ENCODE measurements at regions not wholly inside any gene's neighbourhood (a gene's known extent, or its start where the extent isn't known, plus 50 kb on each side); places are given as distances from the start of the nearest gene placed in this dataset.

- DNase-seq = no peak
Measured at GRCh38 chr11:27193434-27194225, 153.0 kb downstream of the BBOX1 start.

GRCh38 chr11:27192184-27192583, 151.6 kb downstream of the BBOX1 start:
- no peak for DNase-seq

- no peak for DNase-seq
Measured at GRCh38 chr11:27191639-27192038, 151.0 kb downstream of the BBOX1 start.

GRCh38 chr11:27188696-27189095, 148.1 kb downstream of the BBOX1 start:
- DNase-seq = no peak

GRCh38 chr11:27187848-27188621, 147.4 kb downstream of the BBOX1 start:
- no peak for DNase-seq

- DNase-seq = no peak
Measured at GRCh38 chr11:27187075-27187847, 146.6 kb downstream of the BBOX1 start.

- DNase-seq = no peak
Measured at GRCh38 chr11:27186580-27186979, 146.0 kb downstream of the BBOX1 start.

GRCh38 chr11:27184458-27185312, 144.1 kb downstream of the BBOX1 start:
- DNase-seq = no peak

- DNase-seq = peak; percentile 46 to 66
Measured at GRCh38 chr11:27183672-27184457, 143.2 kb downstream of the BBOX1 start.

- DNase-seq = no peak
Measured at GRCh38 chr11:27179334-27179733, 138.7 kb downstream of the BBOX1 start.

- no peak for DNase-seq
Measured at GRCh38 chr11:27178859-27179258, 138.2 kb downstream of the BBOX1 start.
